ENCODE measurements at regions not wholly inside any gene's neighbourhood (a gene's known extent, or its start where the extent isn't known, plus 50 kb on each side); places are given as distances from the start of the nearest gene placed in this dataset.

DNA sequence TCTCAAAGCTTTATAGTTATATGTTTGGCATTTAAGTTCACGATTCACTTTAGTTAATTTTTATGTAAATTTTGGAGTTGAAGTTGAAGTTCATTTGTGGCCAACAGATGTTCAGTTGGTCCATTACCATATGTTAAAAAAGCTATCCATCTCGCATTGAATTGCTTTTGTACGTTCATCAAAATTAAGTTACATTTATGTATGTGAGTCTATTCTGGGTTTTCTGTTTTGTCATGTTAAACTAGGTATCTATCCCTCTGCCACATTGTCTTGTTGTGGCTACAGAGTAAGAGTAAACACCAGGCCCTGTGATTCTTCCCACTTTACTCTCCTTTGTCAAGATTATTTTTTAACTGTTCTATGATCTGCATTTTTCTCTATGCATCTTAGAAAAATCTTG, 237.3 kb downstream of the BMP2 start:
- no peak for TF ChIP-seq POLR2A (IDR thresholded peaks at IDR 0.05; ENCODE audit: low read depth, low read length)
- TF ChIP-seq, protein P1, sequence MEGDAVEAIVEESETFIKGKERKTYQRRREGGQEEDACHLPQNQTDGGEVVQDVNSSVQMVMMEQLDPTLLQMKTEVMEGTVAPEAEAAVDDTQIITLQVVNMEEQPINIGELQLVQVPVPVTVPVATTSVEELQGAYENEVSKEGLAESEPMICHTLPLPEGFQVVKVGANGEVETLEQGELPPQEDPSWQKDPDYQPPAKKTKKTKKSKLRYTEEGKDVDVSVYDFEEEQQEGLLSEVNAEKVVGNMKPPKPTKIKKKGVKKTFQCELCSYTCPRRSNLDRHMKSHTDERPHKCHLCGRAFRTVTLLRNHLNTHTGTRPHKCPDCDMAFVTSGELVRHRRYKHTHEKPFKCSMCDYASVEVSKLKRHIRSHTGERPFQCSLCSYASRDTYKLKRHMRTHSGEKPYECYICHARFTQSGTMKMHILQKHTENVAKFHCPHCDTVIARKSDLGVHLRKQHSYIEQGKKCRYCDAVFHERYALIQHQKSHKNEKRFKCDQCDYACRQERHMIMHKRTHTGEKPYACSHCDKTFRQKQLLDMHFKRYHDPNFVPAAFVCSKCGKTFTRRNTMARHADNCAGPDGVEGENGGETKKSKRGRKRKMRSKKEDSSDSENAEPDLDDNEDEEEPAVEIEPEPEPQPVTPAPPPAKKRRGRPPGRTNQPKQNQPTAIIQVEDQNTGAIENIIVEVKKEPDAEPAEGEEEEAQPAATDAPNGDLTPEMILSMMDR (conservative IDR thresholded peaks at IDR 0.05; ENCODE audit: low read depth, low read length), result no peak
- no peak for TF ChIP-seq RAD21 (IDR thresholded peaks at IDR 0.05; ENCODE audit: low read length)
- no peak for TF ChIP-seq MXI1 (IDR thresholded peaks at IDR 0.05; ENCODE audit: borderline replicate concordance, low read depth, low read length)
- no peak for TF ChIP-seq NFE2L2 (IDR thresholded peaks at IDR 0.05; ENCODE audit: low read depth, low read length)
